HG03095 (cell line): ENCODE measurements at regions not wholly inside any gene's neighbourhood (a gene's known extent, or its start where the extent isn't known, plus 50 kb on each side); places are given as distances from the start of the nearest gene placed in this dataset.
"Not testable (repeated sequence)": the region's sequence is repeated elsewhere in the genome, so short reads cannot be mapped to it uniquely, and the experiment has no call there.

Experiments
- ATAC-seq: cut with Tn5 transposase; IDR thresholded peaks from one replicate; pipeline ENCODE4 v1.9.1; 2021; ENCODE audit warnings: moderate library complexity; ENCODE audit not compliant: unreplicated experiment

- no peak for ATAC-seq
Observed at GRCh38 chr13:110012102-110012739, 225.8 kb upstream of the IRS2 start.

GRCh38 chr13:110010404-110011138, 224.2 kb upstream of the IRS2 start:
- no peak for ATAC-seq

- ATAC-seq = no peak
Observed at GRCh38 chr13:110008816-110009215, 222.4 kb upstream of the IRS2 start.

- no peak for ATAC-seq
Observed at GRCh38 chr13:110006304-110006703, 219.9 kb upstream of the IRS2 start.

- ATAC-seq = no peak
Observed at GRCh38 chr13:110005563-110005962, 219.2 kb upstream of the IRS2 start.

- ATAC-seq = no peak
Observed at GRCh38 chr13:110004814-110005213, 218.4 kb upstream of the IRS2 start.

GRCh38 chr13:110001670-110002275, 215.4 kb upstream of the IRS2 start:
- ATAC-seq = no peak

GRCh38 chr13:110000534-110001345, 214.4 kb upstream of the IRS2 start:
- no peak for ATAC-seq

GRCh38 chr13:109999659-110000533, 213.5 kb upstream of the IRS2 start:
- no peak for ATAC-seq

GRCh38 chr13:109998684-109999533, 212.5 kb upstream of the IRS2 start:
- no peak for ATAC-seq

- no peak for ATAC-seq
Observed at GRCh38 chr13:109998037-109998436, 211.7 kb upstream of the IRS2 start.

GRCh38 chr13:109997056-109997595, 210.7 kb upstream of the IRS2 start:
- ATAC-seq = not testable (repeated sequence)

- ATAC-seq = no peak
Observed at GRCh38 chr13:109996404-109996960, 210.1 kb upstream of the IRS2 start.

GRCh38 chr13:109995578-109995977, 209.2 kb upstream of the IRS2 start:
- no peak for ATAC-seq

GRCh38 chr13:109990296-109990695, 203.9 kb upstream of the IRS2 start:
- no peak for ATAC-seq

- no peak for ATAC-seq
Observed at GRCh38 chr13:109989686-109990085, 203.3 kb upstream of the IRS2 start.

- no peak for ATAC-seq
Observed at GRCh38 chr13:109989155-109989554, 202.8 kb upstream of the IRS2 start.

GRCh38 chr13:109986851-109987250, 200.5 kb upstream of the IRS2 start:
- ATAC-seq = no peak
